GM21723 (cell line): ENCODE measurements at regions not wholly inside any gene's neighbourhood (a gene's known extent, or its start where the extent isn't known, plus 50 kb on each side); places are given as distances from the start of the nearest gene placed in this dataset.
"Not testable (repeated sequence)": the region's sequence is repeated elsewhere in the genome, so short reads cannot be mapped to it uniquely, and the experiment has no call there.

Experiments
- ATAC-seq: cut with Tn5 transposase; IDR thresholded peaks from one replicate; pipeline ENCODE4 v1.9.1; 2021; ENCODE audit warnings: mild to moderate bottlenecking, moderate library complexity; ENCODE audit not compliant: unreplicated experiment

DNA sequence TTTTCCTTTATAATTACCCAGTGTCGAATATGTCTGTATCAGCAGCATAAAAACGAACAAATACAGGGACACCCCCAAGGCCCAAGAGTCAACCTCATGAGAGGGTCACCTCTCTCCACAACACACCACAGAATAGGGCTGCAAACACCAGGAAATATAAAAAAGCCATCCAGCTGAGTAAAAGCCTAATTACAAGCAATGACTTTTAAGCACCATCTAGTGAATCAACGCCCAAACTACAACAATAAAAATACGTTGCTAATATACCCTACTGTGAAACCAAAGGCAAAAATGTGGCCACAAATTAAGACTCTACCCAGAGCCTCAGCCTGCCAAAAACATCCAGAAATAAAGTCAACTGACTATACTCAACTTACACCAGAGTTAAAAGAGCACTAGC is 817.9 kb upstream of the NEGR1 start:
- ATAC-seq = no peak

DNA sequence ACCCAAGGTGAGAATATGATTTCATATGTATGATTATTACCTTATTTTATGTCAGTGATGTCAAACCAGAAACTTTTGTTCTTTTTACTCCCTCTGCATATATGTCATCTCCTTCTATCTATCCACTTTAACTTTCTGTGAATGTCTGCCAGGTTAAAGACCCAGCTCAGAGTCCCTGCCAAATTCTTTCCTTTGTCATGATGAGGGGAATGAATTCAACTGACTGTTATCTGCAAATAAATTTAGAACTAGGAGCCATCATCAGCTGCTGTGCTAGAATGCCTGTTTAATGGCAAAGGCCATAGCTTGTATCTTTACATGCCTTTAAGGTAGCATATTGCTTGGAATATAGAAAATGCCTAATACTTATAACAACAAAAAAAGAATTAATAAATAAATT is 815.6 kb upstream of the NEGR1 start:
- no peak for ATAC-seq

DNA sequence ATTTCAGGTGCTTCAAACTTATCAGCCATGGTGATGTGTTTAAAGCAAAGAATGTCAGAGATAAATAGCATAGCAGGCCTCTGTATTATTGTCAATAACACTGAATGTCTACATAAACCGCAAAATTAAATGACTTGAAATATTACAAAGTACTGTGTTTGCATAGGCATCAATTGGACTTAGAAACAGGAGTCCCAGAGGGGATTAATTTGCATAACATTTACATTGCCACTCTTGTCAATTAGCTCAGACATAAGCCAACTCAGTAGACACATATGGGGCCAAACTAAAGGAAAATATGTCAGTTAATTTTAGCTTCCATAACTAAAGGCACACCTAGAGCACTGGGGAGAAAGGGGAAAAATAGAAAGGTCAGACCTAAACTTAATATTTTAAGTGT is 814.5 kb upstream of the NEGR1 start:
- ATAC-seq = no peak

DNA sequence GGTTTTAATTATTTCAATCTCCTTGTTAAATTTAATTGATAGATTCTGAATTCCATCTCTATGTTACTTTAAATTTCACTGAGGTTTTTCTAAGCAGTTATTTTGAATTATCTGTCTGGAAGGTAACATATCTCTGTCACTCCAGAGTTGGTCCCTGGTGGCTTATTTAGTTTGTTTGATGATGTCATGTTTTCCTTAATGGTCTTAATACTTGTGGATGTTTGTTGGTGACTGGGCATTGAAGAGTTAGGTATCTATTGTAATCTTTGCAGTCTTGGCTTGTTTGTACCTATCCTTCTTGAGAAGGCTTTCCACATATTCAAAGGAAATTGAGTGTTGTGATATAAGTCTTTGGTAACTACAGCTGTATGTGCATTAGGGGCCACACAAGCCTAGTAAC is 810.0 kb upstream of the NEGR1 start:
- no peak for ATAC-seq

DNA sequence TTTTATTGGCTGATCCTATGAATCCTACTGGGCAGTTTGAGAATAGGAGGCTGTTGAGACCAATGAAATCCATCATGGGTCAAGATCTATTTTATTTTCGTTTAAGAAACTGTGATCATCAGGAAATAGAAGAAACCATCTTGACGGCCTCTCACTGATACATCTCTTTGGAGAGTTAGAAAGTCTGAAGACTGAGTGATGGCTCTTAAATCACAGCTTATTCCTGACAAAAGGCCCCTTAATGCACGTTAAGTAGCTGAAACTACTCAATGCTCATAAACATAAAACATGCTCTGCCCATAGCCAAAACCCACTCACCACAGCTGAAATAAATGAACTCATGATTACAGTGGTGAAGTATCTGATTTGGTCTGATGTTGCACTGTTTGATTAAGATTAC is 784.5 kb upstream of the NEGR1 start:
- ATAC-seq = no peak

DNA sequence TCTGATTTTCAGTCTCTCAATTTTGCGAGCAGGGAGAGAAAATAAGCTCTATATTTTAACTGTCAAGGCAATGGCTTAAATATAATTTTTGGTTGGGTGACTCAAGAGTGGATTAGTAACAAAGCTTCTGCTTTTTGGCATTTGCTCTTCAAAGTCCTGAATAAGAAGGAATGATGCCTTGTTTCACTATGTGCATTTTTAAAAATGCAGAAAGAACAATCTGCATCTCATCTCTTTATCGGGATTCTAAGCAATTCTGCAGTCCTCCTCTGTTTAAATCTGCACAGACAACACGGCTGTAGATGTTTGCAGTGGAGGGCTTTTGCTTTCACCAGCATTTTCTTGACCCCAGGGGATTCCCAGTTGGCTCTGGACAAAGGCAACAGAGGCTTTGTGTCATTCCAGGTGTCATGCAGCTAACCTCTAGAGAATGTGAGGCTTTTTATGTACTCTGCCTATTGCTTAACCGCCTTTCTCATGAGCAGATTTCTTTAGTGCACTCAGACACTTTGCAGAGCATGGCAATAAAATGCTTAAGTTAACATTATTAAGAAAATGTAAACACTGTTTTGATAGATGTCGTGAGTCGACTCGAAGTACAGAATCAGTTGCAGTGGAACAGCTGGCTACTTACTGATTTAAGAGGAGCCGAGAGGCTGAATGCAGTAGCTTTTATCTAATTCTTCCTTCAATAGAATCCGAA is 783.2 kb upstream of the NEGR1 start:
- ATAC-seq = no peak

DNA sequence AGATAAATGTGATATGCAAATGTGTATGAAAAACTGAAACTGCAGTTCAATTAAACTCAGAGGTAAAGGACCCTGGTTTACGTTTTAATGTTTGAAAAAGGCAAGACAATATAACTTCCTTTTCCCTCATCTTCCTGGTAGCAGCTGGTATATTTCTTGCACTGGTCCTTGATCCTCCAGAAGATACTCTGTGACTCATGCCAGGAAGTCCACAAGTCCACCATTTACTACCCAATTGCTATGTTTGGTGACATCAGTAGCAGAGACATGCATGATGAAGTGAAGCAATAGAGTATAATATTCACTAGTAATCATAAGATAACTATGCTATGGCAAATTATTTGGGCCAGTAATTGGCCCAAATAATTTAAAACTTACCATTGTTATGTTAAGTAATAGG is 774.5 kb upstream of the NEGR1 start:
- no peak for ATAC-seq

DNA sequence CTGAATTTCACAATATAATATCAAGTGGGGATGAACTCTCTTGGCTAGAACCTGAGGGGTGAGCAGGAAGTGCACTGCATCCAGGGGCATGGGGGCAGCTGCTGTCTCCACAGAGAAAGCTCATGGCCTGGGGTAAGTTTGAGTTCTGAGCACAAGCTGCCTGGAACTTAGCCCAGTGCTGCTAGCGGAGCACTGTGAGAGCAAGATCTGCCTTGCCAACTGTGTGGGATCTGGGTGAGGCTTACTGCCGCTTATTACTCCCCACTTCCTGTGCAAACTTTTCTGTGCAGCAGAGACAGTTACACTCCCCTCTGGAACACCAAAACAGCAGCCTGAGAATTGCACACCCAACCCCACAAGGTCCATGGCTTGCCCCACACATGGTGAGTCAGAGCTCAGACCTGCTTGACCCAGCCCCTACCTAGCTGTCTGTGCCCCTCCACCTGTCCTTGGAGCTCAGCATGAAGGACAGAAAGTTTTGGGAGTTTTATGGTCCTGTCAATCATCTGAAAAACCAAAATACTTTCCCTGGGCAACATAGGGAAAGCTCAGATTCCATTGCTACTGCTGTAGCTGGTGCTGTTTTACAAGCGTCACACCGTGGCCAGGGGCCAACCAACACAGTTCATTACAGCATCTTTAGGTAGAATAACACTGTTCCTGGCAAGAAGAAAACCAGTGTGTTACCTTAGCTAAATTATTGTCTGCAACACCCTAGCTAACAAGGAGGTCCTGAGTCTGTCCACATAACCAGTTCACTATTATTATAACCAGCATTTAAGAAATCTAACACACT is 762.1 kb upstream of the NEGR1 start:
- no peak for ATAC-seq

DNA sequence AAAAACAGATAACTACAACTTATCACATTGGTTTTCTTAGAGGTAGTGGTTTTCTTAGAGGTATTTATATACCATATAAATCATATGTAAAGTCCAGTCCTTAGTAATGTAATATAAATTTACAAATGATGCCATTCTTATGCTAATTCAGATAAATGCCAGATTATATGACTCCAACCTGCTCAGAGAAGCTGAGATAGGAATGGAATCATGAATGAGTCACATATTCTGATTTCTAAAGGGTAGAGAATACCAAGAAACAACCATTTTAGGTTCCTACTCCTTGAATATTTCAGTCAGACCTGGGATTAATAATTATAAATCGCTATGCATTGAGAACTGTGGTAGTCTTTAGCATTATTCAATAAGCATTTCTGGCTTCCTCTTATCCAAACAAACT is 760.1 kb upstream of the NEGR1 start:
- ATAC-seq = no peak

DNA sequence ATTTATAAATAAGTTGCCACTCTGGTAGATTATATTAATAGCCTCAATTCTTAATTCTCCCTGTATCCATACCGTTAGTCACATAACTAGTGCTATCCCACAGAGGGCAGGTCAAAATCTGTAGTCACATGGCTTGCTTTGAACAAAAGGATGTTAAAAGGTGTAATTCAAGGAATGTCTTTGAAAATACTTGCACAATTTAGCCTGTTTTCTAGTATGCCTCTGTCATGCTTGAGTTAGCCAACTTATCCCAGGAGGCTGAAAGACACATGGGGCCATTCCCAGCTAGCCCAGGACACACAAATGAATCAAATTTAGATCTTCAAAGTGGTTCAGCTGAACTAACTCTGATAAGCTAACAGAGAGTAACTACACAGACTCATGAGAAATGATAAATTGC is 758.5 kb upstream of the NEGR1 start:
- no peak for ATAC-seq

DNA sequence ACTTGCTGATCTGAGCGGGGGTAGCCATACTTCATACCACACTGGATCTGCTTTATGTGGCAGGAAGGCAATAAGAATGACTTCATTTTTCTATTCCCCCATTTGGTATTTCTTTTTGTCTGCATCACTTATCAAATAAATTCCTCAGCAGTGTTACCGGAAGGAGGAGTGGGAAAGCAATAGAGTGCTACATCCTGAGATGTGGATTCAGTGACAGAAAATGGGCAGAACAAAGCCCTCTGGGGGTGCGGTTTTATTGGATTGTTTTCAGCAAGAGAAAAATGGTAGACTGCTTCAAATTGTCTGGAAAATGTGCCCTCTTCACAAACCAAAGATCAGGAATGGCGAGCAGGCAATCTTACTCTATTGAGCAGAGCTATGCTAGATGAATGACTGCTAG is 751.9 kb upstream of the NEGR1 start:
- ATAC-seq = no peak

DNA sequence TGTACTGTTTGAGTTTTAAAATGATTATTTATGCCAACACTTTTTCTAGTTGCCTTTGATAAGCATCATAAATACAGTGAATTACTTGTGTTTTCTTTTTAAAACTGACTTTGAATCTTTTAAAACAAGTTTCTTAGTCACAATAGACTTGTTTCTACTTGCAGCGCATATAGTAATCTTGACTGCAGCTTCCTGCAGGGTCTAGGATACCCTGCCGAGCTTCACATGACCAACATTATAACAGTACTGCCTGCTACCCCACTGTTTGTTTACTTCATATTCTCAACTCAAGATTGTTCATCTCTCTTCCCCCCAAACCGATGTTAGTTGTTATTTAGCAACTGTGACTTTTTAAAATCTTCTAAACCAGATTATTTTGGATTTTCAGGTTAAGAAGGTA is 751.3 kb upstream of the NEGR1 start:
- no peak for ATAC-seq

DNA sequence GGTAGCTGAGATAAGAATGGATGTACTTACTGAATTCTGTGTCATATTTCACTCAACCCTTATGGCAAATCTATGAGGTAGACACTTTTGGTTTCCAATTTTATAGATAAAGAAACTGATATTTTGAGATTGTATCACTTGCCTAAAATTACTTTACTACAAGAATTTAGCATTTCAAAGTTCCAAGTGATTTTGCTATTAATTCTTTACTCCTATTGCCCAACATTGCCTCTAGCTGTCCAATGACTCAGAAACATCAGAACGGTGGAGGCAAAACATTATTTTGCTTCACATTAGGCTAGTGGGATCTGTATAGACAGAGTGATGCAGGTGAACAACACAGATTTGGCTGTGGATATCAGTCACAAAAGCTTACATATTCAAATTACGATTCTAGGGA is 747.2 kb upstream of the NEGR1 start:
- ATAC-seq = no peak

DNA sequence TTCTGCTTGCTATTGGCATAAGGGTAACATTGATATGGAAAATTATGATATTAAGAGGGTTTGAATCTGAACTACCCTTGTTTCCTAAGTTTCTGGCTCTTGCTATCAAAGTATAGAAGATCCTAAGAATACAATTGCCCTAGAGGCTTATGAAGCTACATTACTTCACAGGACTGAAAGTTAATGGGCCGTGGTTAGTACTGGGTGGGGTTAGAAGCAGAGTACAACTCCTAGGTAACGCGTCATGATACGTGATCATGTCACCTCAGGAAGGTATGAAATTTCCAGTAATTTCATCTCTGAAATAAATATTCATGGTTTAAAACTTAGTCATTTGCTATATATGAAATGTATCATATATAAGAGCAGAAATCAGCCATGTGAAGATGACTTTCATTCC is 743.8 kb upstream of the NEGR1 start:
- no peak for ATAC-seq

DNA sequence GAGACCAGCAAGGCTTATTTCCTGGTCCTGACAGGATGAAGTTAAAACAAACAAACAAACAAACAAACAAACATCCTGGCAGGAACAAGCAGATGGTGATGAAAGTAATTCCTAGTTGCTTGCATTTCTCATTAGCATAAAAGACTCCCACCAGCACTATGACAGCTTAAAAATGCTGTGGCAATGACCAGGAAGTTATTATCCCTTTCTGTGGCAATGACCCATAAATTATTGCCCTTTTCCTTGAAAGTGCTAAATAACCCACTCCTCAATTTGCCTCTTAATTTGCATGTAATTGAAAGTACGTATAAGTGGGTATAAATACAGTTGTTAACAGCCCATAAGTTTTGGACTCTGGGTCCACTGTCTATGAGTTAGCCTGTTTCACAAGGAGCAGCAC is 727.6 kb upstream of the NEGR1 start:
- no peak for ATAC-seq

DNA sequence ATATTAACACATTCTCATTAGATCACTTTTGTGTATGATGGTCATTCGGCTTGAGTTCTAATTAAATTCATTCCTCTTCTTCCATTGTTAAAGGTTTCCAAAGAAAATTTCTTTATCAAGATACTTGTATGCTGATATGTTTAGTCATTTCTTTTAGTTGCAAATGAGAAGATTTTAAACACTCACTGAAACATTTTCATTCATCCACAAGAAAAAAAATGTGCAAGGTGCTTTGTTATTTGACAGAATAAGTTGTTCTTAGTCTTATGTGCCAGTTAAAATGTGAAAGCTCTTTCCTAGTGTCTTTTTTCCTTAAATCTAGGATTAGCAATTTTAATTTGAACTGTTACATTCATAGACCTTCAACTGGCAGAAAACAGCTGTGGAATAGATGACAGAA is 727.0 kb upstream of the NEGR1 start:
- no peak for ATAC-seq

DNA sequence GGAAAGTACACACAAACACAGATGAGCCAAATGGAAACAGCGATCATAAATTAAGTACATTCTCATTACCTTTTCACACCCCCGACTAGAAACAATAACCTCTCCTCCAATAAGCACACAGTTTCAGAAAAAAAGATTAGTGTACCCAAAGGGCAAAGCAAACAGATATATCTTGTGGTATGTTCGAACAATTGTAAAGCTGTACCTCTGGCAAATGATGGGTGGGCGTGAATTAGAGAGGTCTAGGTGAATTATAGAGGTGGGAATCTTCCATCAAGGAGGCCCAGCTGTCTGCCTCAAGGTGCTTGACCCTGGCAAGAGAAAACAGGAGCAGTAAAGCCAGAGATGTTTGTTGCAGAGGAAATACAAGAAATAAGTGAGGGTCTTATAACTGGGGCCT is 715.3 kb upstream of the NEGR1 start:
- no peak for ATAC-seq

DNA sequence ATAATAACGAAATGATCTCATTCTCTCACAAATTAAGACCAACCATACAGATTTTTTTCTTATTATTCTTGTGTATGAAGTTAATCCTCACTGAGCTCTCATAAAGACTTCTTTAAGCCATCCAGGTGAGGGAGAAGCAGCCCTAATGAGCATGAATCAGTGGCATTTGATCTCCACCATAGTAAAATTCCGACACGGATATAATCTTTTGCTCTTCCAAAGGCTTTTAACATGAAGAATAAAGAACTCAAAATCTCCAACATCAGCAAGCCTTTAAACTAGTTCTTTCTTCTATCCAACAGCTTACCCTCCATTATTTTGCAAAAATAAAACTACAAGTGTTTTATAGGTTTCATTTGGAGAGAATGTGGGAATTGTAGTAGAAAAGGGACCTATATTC is 714.7 kb upstream of the NEGR1 start:
- ATAC-seq = no peak

DNA sequence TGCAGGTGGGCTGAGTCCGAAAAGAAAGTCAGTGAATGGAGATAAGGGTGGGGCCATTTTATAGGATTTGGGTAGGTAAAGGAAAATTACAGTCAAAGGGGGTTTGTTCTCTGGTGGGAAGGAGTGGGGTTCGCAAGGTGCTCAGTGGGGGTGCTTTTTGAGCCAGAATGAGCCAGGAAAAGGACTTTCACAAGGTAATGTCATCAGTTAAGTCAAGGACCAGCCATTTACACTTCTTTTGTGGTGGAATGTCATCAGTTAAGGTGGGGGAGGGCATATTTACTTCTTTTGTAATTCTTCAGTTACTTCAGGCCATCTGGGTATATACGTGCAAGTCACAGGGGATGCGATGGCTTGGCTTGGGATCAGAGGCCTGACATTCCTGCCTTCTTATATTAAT is 705.5 kb upstream of the NEGR1 start:
- ATAC-seq = not testable (repeated sequence)

DNA sequence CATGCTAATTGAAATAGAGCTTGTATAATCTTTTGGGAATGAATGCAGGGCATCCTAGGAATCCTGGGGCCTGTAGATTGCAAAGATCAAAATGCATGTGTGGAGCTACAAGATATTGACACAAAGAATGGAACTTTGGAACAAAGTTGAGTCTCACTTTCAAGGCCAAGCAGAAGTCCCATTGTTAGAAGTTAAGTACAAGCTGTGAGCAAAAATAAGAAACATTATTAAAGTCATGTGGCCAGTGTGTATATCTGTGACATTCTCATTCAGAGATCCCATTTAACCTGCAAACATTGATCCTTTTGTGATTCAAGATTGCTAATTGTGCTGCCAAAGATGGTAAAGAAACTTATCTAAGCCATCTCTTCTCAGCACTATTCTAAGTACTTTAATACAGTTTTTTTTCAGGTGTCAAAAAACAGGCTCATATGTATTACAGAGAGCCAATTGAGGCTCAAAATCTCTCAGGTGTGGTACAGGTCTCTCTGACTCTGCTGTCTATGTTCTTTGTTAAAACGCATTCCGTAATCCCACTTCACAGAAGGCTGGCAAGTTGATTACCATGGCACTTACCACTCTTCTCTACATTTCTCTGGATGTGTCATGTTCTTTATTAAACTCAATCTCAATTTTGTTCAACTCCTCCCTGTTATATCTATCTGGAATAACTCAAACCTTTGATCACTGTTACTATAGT is 704.4 kb upstream of the NEGR1 start:
- no peak for ATAC-seq

DNA sequence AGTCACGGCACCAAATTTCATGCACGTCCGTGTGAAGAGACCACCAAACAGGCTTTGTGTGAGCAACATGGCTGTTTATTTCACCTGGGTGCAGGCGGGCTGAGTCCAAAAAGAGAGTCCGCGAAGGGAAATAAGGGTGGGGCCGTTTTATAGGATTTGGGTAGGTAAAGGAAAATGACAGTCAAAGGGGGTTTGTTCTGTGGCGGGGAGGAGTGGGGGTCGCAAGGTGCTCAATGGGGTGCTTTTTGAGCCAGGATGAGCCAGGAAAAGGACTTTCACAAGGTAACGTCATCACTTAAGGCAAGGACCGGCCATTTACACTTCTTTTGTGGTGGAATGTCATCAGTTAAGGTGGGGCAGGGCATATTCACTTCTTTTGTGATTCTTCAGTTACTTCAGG is 702.7 kb upstream of the NEGR1 start:
- ATAC-seq = not testable (repeated sequence)

DNA sequence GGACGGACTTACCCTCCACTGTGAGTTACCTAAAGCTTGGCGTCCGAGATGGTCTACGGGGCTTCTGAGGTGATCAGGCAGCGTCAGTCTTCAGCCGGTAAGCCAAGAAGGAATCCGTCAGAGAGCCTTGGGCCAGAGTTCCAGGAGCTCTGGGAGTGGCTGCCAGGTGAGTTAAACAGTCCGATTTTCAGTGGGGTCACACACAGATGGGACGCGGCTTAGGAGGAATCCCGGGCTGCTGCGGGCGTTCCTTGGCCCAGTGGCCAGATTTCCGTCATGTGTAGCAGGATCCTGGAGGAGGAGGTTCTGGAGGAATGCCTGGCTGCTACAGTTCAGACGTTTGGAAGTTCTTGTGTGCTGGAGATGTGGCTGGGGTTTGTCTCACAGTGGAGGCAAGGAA is 700.7 kb upstream of the NEGR1 start:
- ATAC-seq = not testable (repeated sequence)
